Liver (tissue), 8 donors: ENCODE measurements at regions not wholly inside any gene's neighbourhood (a gene's known extent, or its start where the extent isn't known, plus 50 kb on each side); places are given as distances from the start of the nearest gene placed in this dataset.
"Not testable (repeated sequence)": the region's sequence is repeated elsewhere in the genome, so short reads cannot be mapped to it uniquely, and the experiment has no call there.

Experiments
- DNase-seq: peaks from one replicate; pipeline ENCODE4 v3.0.0-alpha.2; 2017; ENCODE audit warnings: low spot score
- H3K27ac ChIP-seq, 2 donors: one replicate each; pipeline ENCODE4 v1.7.0; 2013; ENCODE audit warnings: inconsistent platforms in 2 of 2, low read length in 2 of 2, control low read depth in 1 of 2, low read depth in 1 of 2, mild to moderate bottlenecking in 1 of 2
- H3K27me3 ChIP-seq, 4 donors: one replicate each; pipeline versions ENCODE4 v1.6.1 to v1.7.0; 2013; ENCODE audit warnings: low read length in 3 of 4, inconsistent platforms in 1 of 4, mild to moderate bottlenecking in 1 of 4, moderate library complexity in 1 of 4; ENCODE audit not compliant: control insufficient read depth in 4 of 4, insufficient read depth in 4 of 4
- H3K36me3 ChIP-seq, 4 donors: one replicate each; pipeline versions ENCODE4 v1.6.1 to v1.7.0; 2013; ENCODE audit warnings: low read length in 3 of 4, mild to moderate bottlenecking in 3 of 4, low read depth in 1 of 4, moderate library complexity in 1 of 4; ENCODE audit not compliant: control insufficient read depth in 4 of 4, insufficient read depth in 3 of 4
- H3K4me1 ChIP-seq, 4 donors: one replicate each; pipeline versions ENCODE4 v1.6.1 to v1.7.0; 2013; ENCODE audit warnings: low read length in 3 of 4, mild to moderate bottlenecking in 3 of 4, moderate library complexity in 1 of 4; ENCODE audit not compliant: control insufficient read depth in 4 of 4, insufficient read depth in 4 of 4
- H3K4me3 ChIP-seq, 3 donors: one replicate each; pipeline versions ENCODE4 v1.6.1 to v1.7.0; 2013; ENCODE audit warnings: low read length in 3 of 3, control low read depth in 1 of 3, low read depth in 1 of 3, mild to moderate bottlenecking in 1 of 3
- H3K9ac ChIP-seq, 2 donors: one replicate each; pipeline ENCODE4 v1.7.0; 2013; ENCODE audit warnings: low read length in 2 of 2, mild to moderate bottlenecking in 2 of 2, moderate library complexity in 2 of 2, control low read depth in 1 of 2, low read depth in 1 of 2
- H3K9me3 ChIP-seq, 4 donors: one replicate each; pipeline versions ENCODE4 v1.6.1 to v1.7.0; 2013; ENCODE audit warnings: low read length in 3 of 4; ENCODE audit not compliant: control insufficient read depth in 4 of 4
- ATF3 ChIP-seq: IDR thresholded peaks from 2 replicates; pipeline ENCODE4 v1.6.1; 2016; ENCODE audit warnings: antibody characterized with exemption
- CTCF ChIP-seq: fragments of 150-350 bp; IDR thresholded peaks from 2 replicates; pipeline ENCODE4 v1.5.1; 2017; ENCODE audit warnings: improper control_type of control experiment, low read depth, low read length; ENCODE audit not compliant: missing input control
- EGR1 ChIP-seq, 2 donors: IDR thresholded peaks; 2 replicates each; pipeline ENCODE4 v1.6.1; 2016 to 2018; ENCODE audit warnings: antibody characterized with exemption in 2 of 2, low read depth in 2 of 2
- FOXA1 ChIP-seq: IDR thresholded peaks from 2 replicates; pipeline ENCODE4 v1.6.1; 2016; ENCODE audit warnings: antibody characterized with exemption
- FOXA2 ChIP-seq: IDR thresholded peaks from 2 replicates; pipeline ENCODE4 v1.6.1; 2016; ENCODE audit warnings: antibody characterized with exemption
- GABPA ChIP-seq, 2 donors: IDR thresholded peaks in 1 of 2; conservative IDR thresholded peaks in 1 of 2; 2 replicates each; pipeline ENCODE4 v1.6.1; 2016; ENCODE audit warnings: antibody characterized with exemption in 2 of 2, mild to moderate bottlenecking in 1 of 2, moderate library complexity in 1 of 2
- HNF4A ChIP-seq, 2 donors: conservative IDR thresholded peaks; 2 replicates each; pipeline ENCODE4 v1.6.1; 2016; ENCODE audit warnings: antibody characterized with exemption in 2 of 2, mild to moderate bottlenecking in 2 of 2
- HNF4G ChIP-seq: IDR thresholded peaks from 2 replicates; pipeline ENCODE4 v1.6.1; 2016; ENCODE audit warnings: antibody characterized with exemption
- JUND ChIP-seq, 2 donors: IDR thresholded peaks; 2 replicates each; pipeline ENCODE4 v1.6.1; 2016; ENCODE audit warnings: antibody characterized with exemption in 2 of 2
- MAX ChIP-seq: IDR thresholded peaks from 2 replicates; pipeline ENCODE4 v1.6.1; 2016; ENCODE audit warnings: antibody characterized with exemption
- NR2F2 ChIP-seq: IDR thresholded peaks from 2 replicates; pipeline ENCODE4 v1.6.1; 2016; ENCODE audit warnings: antibody characterized with exemption
- REST ChIP-seq: IDR thresholded peaks from 2 replicates; pipeline ENCODE4 v1.6.1; 2016; ENCODE audit warnings: antibody characterized with exemption, mild to moderate bottlenecking
- SP1 ChIP-seq: IDR thresholded peaks from 2 replicates; pipeline ENCODE4 v1.6.1; 2018; ENCODE audit warnings: antibody characterized with exemption, mild to moderate bottlenecking
- TAF1 ChIP-seq: conservative IDR thresholded peaks from 2 replicates; pipeline ENCODE4 v1.6.1; 2016; ENCODE audit warnings: antibody characterized with exemption, mild to moderate bottlenecking
- YY1 ChIP-seq: IDR thresholded peaks from 2 replicates; pipeline ENCODE4 v1.6.1; 2016; ENCODE audit warnings: antibody characterized with exemption, mild to moderate bottlenecking
- ZBTB33 ChIP-seq: IDR thresholded peaks from 2 replicates; pipeline ENCODE4 v1.6.1; 2016; ENCODE audit warnings: antibody characterized with exemption
- WGBS: extraction: QIAGEN DNeasy Blood & Tissue Kit; methylation state at CpG from one replicate; pipeline ENCODE4 v1.1.7; 2013; 5-methylcytosine and 5-hydroxymethylcytosine counted together
- donor health status: healthy.
- donor health status: healthy.
- donor health status: healthy.
- donor health status: healthy.
- donor health status: healthy.

GRCh38 chr5:57360871-57361270, 121.7 kb downstream of the ACTBL2 start (continued):
- no peak for TF ChIP-seq REST

- TF ChIP-seq FOXA1, result no peak
- TF ChIP-seq GABPA (IDR thresholded peaks at IDR 0.05 in 1 of 2, conservative IDR thresholded peaks at IDR 0.05 in 1 of 2), result no peak
- TF ChIP-seq NR2F2, result no peak
- no peak for TF ChIP-seq ZBTB33
- no peak for TF ChIP-seq ATF3
- no peak for TF ChIP-seq EGR1 (IDR thresholded peaks at IDR 0.05; ENCODE audit: low read depth in 2 of 2)
- no peak for TF ChIP-seq SP1
- TF ChIP-seq TAF1, result no peak
- TF ChIP-seq HNF4G, result no peak
- no peak for TF ChIP-seq MAX
- TF ChIP-seq YY1, result no peak
- TF ChIP-seq REST, result no peak
- TF ChIP-seq HNF4A (conservative IDR thresholded peaks at IDR 0.05), result no peak
- no peak for TF ChIP-seq FOXA2
- TF ChIP-seq JUND (IDR thresholded peaks at IDR 0.05), result no peak
- TF ChIP-seq CTCF, result no peak
- Histone ChIP-seq H3K27me3 (no peaks in the 10 kb centered on the region), H3K36me3 (no peaks in the 10 kb centered on the region), H3K4me3 (no peak overlapping the region), H3K4me1 (no peaks in the 10 kb centered on the region), H3K9ac (no peak overlapping the region), H3K9me3 (no peaks in the 10 kb centered on the region), H3K27ac (no peak overlapping the region)
- WGBS, result 56% methylated on average over 5 of the region's 5 CpGs
- no peak for DNase-seq
Measured at GRCh38 chr5:57358796-57359592, 123.6 kb downstream of the ACTBL2 start.

GRCh38 chr5:57356850-57357249, 125.8 kb downstream of the ACTBL2 start:
- WGBS, result 78% methylated on average over 11 of the region's 16 CpGs
- H3K4me1 ChIP-seq, H3K4me3 ChIP-seq, H3K27me3 ChIP-seq, H3K9ac ChIP-seq, H3K27ac ChIP-seq, H3K36me3 ChIP-seq, H3K9me3 ChIP-seq, DNase-seq: not testable (repeated sequence)
